Vagina (tissue), 2 donors: ENCODE measurements at regions not wholly inside any gene's neighbourhood (a gene's known extent, or its start where the extent isn't known, plus 50 kb on each side); places are given as distances from the start of the nearest gene placed in this dataset.

Experiments used
- CTCF ChIP-seq, 3 experiments: fragments of 450-650 bp in 2 of 3; fragments of 200-600 bp in 1 of 3; sonication (generic) in 1 of 3; IDR thresholded peaks; one replicate each; pipeline ENCODE4 v1.5.1; 2017 to 2019; ENCODE audit warnings: antibody characterized with exemption in 3 of 3, mild to moderate bottlenecking in 2 of 3, moderate library complexity in 2 of 3
- POLR2AphosphoS5 ChIP-seq, 2 donors: sonication (generic); formaldehyde crosslinking; IDR thresholded peaks; one replicate each; pipeline ENCODE4 v1.9.0; 2017; ENCODE audit warnings: antibody characterized with exemption in 2 of 2, mild to moderate bottlenecking in 2 of 2, low read depth in 1 of 2; ENCODE audit not compliant: insufficient read depth in 1 of 2

GRCh38 chr10:57320416-57320815, 947.3 kb downstream of the IPMK start:
- TF ChIP-seq CTCF (IDR thresholded peaks at IDR 0.05) (no peak), POLR2AphosphoS5 (IDR thresholded peaks at IDR 0.05; ENCODE audit: insufficient read depth in 1 of 2, low read depth in 1 of 2) (no peak)
